Neural progenitor cell (in vitro differentiated cells): ENCODE measurements at regions not wholly inside any gene's neighbourhood (a gene's known extent, or its start where the extent isn't known, plus 50 kb on each side); places are given as distances from the start of the nearest gene placed in this dataset.

Experiments used
- DNase-seq: peaks from one replicate; pipeline ENCODE4 v3.0.0-alpha.2; 2016; ENCODE audit warnings: low spot score
- H2AFZ ChIP-seq: fragments of 200-600 bp; sonication (generic); replicated peaks from 2 replicates; pipeline ENCODE4 v1.6.1; 2016; ENCODE audit warnings: antibody characterized with exemption
- H3F3A ChIP-seq: fragments of 200-600 bp; sonication (generic); 2 replicates; pipeline ENCODE4 v1.6.1; 2016; ENCODE audit warnings: antibody characterized with exemption, low read depth
- H3K27ac ChIP-seq: fragments of 200-600 bp; sonication (generic); 2 replicates; pipeline ENCODE4 v1.5.1; 2016; ENCODE audit warnings: mild to moderate bottlenecking
- H3K27me3 ChIP-seq: fragments of 200-600 bp; sonication (generic); 2 replicates; pipeline ENCODE4 v1.6.1; 2016; ENCODE audit warnings: mild to moderate bottlenecking, moderate library complexity
- H3K36me3 ChIP-seq: fragments of 200-600 bp; sonication (generic); 2 replicates; pipeline ENCODE4 v1.5.1; 2016
- H3K4me1 ChIP-seq: fragments of 200-600 bp; sonication (generic); 2 replicates; pipeline ENCODE4 v1.6.1; 2016; ENCODE audit warnings: mixed run types
- H3K4me2 ChIP-seq: fragments of 200-600 bp; sonication (generic); 2 replicates; pipeline ENCODE4 v1.6.1; 2016
- H3K4me3 ChIP-seq: fragments of 200-600 bp; sonication (generic); 2 replicates; pipeline ENCODE4 v1.5.1; 2016
- H3K79me2 ChIP-seq: fragments of 200-600 bp; sonication (generic); 2 replicates; pipeline ENCODE4 v1.6.1; 2016; ENCODE audit warnings: low read depth
- H3K9ac ChIP-seq: fragments of 200-600 bp; sonication (generic); 2 replicates; pipeline ENCODE4 v1.6.1; 2016
- H3K9me3 ChIP-seq: fragments of 200-600 bp; sonication (generic); 2 replicates; pipeline ENCODE4 v1.5.1; 2016; ENCODE audit warnings: low read depth
- H4K20me1 ChIP-seq: fragments of 200-600 bp; sonication (generic); 2 replicates; pipeline ENCODE4 v1.6.1; 2016; ENCODE audit warnings: low read depth
- H3K27ac Mint-ChIP-seq: 3 replicates; pipeline ENCODE4 v1.8.0; 2021; ENCODE audit warnings: mixed read lengths
- H3K27me3 Mint-ChIP-seq: 2 replicates; pipeline ENCODE4 v1.8.0; 2022; ENCODE audit warnings: low read depth, mild to moderate bottlenecking, inconsistent platforms, moderate library complexity, mixed read lengths; ENCODE audit not compliant: insufficient read depth
- H3K36me3 Mint-ChIP-seq: 3 replicates; pipeline ENCODE4 v1.8.0; 2021; ENCODE audit warnings: mixed read lengths
- H3K4me1 Mint-ChIP-seq: 3 replicates; pipeline ENCODE4 v1.8.0; 2021; ENCODE audit warnings: mixed read lengths
- H3K4me3 Mint-ChIP-seq: 3 replicates; pipeline ENCODE4 v1.8.0; 2021; ENCODE audit warnings: mild to moderate bottlenecking, moderate library complexity, mixed read lengths
- H3K9me3 Mint-ChIP-seq: 3 replicates; pipeline ENCODE4 v1.8.0; 2020; ENCODE audit warnings: mixed read lengths
- EZH2 ChIP-seq: fragments of 200-600 bp; sonication (generic); IDR thresholded peaks from 2 replicates; pipeline ENCODE4 v1.6.1; 2017; ENCODE audit warnings: antibody characterized with exemption, mild to moderate bottlenecking, moderate library complexity
- EZH2phosphoT487 ChIP-seq: fragments of 200-600 bp; sonication (generic); IDR thresholded peaks from 2 replicates; pipeline ENCODE4 v1.6.1; 2017; ENCODE audit warnings: antibody characterized with exemption
- TF ChIP-seq, protein P1 (sequence below): fragments of 200-600 bp; sonication (generic); IDR thresholded peaks from 2 replicates; pipeline ENCODE4 v1.5.1; 2017; ENCODE audit warnings: antibody characterized with exemption, mild to moderate bottlenecking

DNA sequence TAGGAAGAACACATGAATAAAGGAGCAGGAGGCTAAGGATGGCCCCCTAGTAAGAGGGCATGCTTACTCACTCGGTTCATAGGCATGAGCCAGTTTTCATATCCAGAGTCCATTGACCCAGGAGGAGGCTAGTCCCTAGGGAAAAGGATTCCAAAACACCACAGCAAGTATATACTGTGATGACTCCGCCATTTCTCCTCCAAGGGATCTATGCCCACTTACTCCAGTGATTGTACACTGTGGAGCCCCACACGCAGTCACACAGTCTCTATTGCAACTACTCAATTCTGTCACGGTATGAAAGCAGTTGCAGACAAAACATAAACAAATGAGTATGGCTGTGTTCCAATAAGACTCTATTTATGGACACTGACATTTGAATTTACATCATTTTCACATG lies 117.7 kb upstream of the ALDH1B1 start:
- no peaks in the 10 kb centered on the region for H3K9me3 Mint-ChIP-seq
- Histone ChIP-seq H3K36me3 (no peaks in the 10 kb centered on the region), H3K9ac (no peak overlapping the region), H3K27me3 (peaks cover 12% of the 10 kb centered on the region), H3K79me2 (no peaks in the 10 kb centered on the region), H4K20me1 (no peaks in the 10 kb centered on the region), H3K4me2 (no peak overlapping the region), H3K4me1 (no peaks in the 10 kb centered on the region), H3K9me3 (no peaks in the 10 kb centered on the region), H3K4me3 (no peak overlapping the region), H2AFZ (no peak overlapping the region), H3F3A (no peaks in the 10 kb centered on the region), H3K27ac (no peak overlapping the region)
- no peak overlapping the region for H3K4me3 Mint-ChIP-seq
- peaks cover 6% of the 10 kb centered on the region for H3K27me3 Mint-ChIP-seq
- H3K36me3 Mint-ChIP-seq, result no peaks in the 10 kb centered on the region
- TF ChIP-seq EZH2 (no peak), EZH2phosphoT487 (no peak)
- TF ChIP-seq, protein P1, sequence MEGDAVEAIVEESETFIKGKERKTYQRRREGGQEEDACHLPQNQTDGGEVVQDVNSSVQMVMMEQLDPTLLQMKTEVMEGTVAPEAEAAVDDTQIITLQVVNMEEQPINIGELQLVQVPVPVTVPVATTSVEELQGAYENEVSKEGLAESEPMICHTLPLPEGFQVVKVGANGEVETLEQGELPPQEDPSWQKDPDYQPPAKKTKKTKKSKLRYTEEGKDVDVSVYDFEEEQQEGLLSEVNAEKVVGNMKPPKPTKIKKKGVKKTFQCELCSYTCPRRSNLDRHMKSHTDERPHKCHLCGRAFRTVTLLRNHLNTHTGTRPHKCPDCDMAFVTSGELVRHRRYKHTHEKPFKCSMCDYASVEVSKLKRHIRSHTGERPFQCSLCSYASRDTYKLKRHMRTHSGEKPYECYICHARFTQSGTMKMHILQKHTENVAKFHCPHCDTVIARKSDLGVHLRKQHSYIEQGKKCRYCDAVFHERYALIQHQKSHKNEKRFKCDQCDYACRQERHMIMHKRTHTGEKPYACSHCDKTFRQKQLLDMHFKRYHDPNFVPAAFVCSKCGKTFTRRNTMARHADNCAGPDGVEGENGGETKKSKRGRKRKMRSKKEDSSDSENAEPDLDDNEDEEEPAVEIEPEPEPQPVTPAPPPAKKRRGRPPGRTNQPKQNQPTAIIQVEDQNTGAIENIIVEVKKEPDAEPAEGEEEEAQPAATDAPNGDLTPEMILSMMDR, result no peak
- H3K4me1 Mint-ChIP-seq, result peaks cover 4% of the 10 kb centered on the region
- no peak overlapping the region for H3K27ac Mint-ChIP-seq
- no peak for DNase-seq

DNA sequence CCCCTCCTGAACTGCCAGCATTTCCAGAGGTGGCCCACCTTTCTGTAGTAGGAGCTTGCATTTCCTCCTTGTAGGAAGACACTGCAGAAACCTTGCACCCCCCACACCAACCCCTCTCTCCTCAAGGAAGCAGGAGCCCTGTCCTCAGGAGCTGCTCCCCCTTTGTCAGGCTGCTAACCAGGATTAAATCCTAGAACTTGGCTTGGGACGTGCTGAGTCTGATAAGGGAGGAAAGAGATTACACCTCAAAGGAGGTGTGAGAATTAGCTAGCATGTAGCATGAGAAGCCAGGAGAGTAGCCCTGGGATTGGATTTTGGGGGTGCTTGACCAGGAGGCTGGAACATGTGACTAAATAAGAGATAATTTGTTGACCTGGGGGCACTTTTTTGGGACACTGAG lies 119.8 kb upstream of the ALDH1B1 start:
- Histone ChIP-seq H3K79me2 (no peaks in the 10 kb centered on the region), H3K27me3 (peaks cover 13% of the 10 kb centered on the region), H3K36me3 (no peaks in the 10 kb centered on the region), H2AFZ (no peak overlapping the region), H4K20me1 (no peaks in the 10 kb centered on the region), H3K4me1 (no peaks in the 10 kb centered on the region), H3K9me3 (no peaks in the 10 kb centered on the region), H3K9ac (no peak overlapping the region), H3F3A (no peaks in the 10 kb centered on the region), H3K4me2 (no peak overlapping the region), H3K4me3 (no peak overlapping the region), H3K27ac (no peak overlapping the region)
- Mint-ChIP-seq H3K36me3 (no peaks in the 10 kb centered on the region), H3K27me3 (peaks cover 6% of the 10 kb centered on the region), H3K4me3 (no peak overlapping the region), H3K4me1 (peaks cover 4% of the 10 kb centered on the region), H3K27ac (no peak overlapping the region), H3K9me3 (no peaks in the 10 kb centered on the region)
- TF ChIP-seq, protein P1, result no peak
- TF ChIP-seq EZH2phosphoT487 (no peak), EZH2 (no peak)
- no peak for DNase-seq

DNA sequence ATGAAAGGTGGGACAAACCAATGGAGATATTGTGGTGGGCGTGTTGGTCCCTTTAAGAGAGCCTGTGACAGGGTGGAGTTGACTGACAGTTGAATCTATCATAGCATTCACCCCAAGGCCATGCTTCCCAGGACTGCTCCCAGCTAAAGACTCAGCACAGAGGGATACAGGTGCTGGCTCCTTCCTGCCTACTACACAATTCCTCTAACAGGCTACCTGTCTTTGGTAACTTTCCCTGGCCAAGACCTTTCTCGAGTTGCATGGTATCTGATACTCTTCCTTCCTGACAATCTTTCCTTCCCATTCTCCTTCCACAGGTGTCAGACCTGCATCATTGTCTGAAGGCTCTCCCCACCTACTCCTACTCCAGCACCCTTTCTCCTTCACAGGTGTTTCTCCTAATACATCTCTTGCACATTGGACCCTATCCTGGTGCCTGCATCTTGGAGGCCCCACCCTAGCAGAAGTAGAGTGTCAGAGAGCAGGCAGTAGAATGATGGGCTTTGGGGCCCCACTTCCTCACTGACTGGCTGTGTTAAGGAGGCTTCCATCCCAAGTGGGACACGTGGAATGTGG lies 120.7 kb upstream of the ALDH1B1 start:
- Histone ChIP-seq H3K79me2 (no peaks in the 10 kb centered on the region), H3K4me1 (no peaks in the 10 kb centered on the region), H3K27me3 (peaks cover 13% of the 10 kb centered on the region), H4K20me1 (no peaks in the 10 kb centered on the region), H3K9ac (no peak overlapping the region), H3K27ac (no peak overlapping the region), H2AFZ (no peak overlapping the region), H3K4me2 (no peak overlapping the region), H3K9me3 (no peaks in the 10 kb centered on the region), H3K4me3 (no peak overlapping the region), H3K36me3 (no peaks in the 10 kb centered on the region), H3F3A (no peaks in the 10 kb centered on the region)
- TF ChIP-seq, protein P1, result no peak
- TF ChIP-seq EZH2phosphoT487 (no peak), EZH2 (no peak)
- no peak overlapping the region for H3K27ac Mint-ChIP-seq
- H3K4me3 Mint-ChIP-seq, result no peak overlapping the region
- no peaks in the 10 kb centered on the region for H3K4me1 Mint-ChIP-seq
- DNase-seq, result no peak
- peaks cover under 1% of the 10 kb centered on the region for H3K9me3 Mint-ChIP-seq
- no peaks in the 10 kb centered on the region for H3K36me3 Mint-ChIP-seq
- H3K27me3 Mint-ChIP-seq, result peaks cover 6% of the 10 kb centered on the region
